Esophagus squamous epithelium (tissue), 4 donors: ENCODE measurements at regions not wholly inside any gene's neighbourhood (a gene's known extent, or its start where the extent isn't known, plus 50 kb on each side); places are given as distances from the start of the nearest gene placed in this dataset.

ENCODE experiments used
- POLR2A ChIP-seq, 4 donors: fragments of 450-650 bp; IDR thresholded peaks; one replicate each; pipeline ENCODE4 v1.6.1; 2017; ENCODE audit warnings: antibody characterized with exemption in 4 of 4, mild to moderate bottlenecking in 4 of 4, moderate library complexity in 3 of 4
- TF ChIP-seq, protein P1 (sequence below), 6 experiments: fragments of 450-650 bp in 4 of 6; fragments of 200-600 bp in 2 of 6; sonication (generic) in 2 of 6; IDR thresholded peaks; one replicate each; pipeline ENCODE4 v1.5.1; 2016 to 2019; ENCODE audit warnings: antibody characterized with exemption in 6 of 6, mild to moderate bottlenecking in 4 of 6, moderate library complexity in 4 of 6

DNA sequence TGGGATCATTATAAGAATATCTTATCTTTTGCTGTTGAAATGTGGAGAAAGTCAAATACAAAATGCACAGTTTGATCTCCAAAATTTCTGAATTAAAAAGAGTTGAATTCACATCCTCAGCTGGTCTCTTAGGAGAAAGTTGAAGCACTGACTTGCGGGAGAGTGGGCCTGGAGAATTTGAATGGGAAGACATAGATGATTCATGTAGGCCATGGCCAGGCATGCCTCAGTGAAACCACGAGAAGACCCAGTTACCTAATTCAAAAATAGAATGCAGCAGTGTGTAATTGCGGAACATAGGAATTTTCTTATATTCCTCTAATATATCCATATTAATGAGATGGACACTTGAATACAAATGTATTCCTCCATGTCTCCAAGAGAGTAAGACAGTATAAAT lies 53.0 kb upstream of the DTNBP1 start:
- TF ChIP-seq, protein P1, sequence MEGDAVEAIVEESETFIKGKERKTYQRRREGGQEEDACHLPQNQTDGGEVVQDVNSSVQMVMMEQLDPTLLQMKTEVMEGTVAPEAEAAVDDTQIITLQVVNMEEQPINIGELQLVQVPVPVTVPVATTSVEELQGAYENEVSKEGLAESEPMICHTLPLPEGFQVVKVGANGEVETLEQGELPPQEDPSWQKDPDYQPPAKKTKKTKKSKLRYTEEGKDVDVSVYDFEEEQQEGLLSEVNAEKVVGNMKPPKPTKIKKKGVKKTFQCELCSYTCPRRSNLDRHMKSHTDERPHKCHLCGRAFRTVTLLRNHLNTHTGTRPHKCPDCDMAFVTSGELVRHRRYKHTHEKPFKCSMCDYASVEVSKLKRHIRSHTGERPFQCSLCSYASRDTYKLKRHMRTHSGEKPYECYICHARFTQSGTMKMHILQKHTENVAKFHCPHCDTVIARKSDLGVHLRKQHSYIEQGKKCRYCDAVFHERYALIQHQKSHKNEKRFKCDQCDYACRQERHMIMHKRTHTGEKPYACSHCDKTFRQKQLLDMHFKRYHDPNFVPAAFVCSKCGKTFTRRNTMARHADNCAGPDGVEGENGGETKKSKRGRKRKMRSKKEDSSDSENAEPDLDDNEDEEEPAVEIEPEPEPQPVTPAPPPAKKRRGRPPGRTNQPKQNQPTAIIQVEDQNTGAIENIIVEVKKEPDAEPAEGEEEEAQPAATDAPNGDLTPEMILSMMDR (IDR thresholded peaks at IDR 0.05): no peak
- TF ChIP-seq POLR2A (IDR thresholded peaks at IDR 0.05): no peak
